ENCODE measurements at regions not wholly inside any gene's neighbourhood (a gene's known extent, or its start where the extent isn't known, plus 50 kb on each side); places are given as distances from the start of the nearest gene placed in this dataset.

GRCh38 chr10:29746080-29746797 lies 111.5 kb upstream of the SVIL start:
- peak; percentile 74 to 90 (median 82) for ATAC-seq
- H3K27ac ChIP-seq = peak overlapping the region; percentile 62
- H3K36me3 ChIP-seq (ENCODE audit: insufficient read depth in 1 of 2, low read depth in 1 of 2) = no peaks in the 10 kb centered on the region
- 10 to 13% (median 11%) methylated on average over 5 of the region's 5 CpGs for WGBS, 3 donors
- no peaks in the 10 kb centered on the region for H3K27me3 ChIP-seq (ENCODE audit: insufficient read depth in 3 of 3, low read length in 2 of 3)
- no peaks in the 10 kb centered on the region for H3K9me3 ChIP-seq
- TF ChIP-seq, protein P1, sequence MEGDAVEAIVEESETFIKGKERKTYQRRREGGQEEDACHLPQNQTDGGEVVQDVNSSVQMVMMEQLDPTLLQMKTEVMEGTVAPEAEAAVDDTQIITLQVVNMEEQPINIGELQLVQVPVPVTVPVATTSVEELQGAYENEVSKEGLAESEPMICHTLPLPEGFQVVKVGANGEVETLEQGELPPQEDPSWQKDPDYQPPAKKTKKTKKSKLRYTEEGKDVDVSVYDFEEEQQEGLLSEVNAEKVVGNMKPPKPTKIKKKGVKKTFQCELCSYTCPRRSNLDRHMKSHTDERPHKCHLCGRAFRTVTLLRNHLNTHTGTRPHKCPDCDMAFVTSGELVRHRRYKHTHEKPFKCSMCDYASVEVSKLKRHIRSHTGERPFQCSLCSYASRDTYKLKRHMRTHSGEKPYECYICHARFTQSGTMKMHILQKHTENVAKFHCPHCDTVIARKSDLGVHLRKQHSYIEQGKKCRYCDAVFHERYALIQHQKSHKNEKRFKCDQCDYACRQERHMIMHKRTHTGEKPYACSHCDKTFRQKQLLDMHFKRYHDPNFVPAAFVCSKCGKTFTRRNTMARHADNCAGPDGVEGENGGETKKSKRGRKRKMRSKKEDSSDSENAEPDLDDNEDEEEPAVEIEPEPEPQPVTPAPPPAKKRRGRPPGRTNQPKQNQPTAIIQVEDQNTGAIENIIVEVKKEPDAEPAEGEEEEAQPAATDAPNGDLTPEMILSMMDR (IDR thresholded peaks at IDR 0.05) = no peak
- intact Hi-C loops (cut with DNase I) = no loop called here
- no peak overlapping the region for H3K4me3 ChIP-seq
- DNase-seq = no peak
- H3K4me1 ChIP-seq = peaks cover 7% of the 10 kb centered on the region

DNA sequence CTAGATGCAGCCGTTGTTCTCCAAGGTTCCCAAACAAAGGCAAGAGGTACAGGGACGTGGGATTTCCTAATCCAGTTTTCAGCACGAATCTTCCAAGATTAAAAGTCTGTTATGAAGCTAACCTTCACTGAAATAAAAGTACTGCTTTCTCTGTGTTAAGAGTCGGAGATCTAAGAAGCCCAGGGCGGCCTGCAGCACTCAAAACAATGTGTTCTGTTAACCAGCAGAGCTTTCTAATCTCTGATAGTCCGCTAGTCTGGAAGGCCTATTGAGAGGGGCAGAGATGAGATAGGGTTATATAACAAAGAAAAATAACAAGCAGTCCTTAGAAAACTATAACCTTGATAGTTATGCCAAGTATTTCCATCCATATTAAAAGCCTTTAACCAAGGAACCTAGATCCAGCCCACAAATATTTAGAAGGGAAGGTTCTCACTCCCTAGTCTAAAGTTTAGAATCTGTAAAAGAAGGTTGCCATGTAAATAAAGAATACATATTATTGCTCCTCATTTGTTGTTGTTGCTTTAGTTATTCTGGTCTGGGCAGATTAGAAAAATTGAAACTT lies 106.3 kb upstream of the SVIL start:
- WGBS, 3 donors = 81 to 88% (median 82%) methylated on average over 6 of the region's 6 CpGs
- intact Hi-C loops (cut with DNase I) = no loop called here
- no peak for ATAC-seq
- TF ChIP-seq, protein P1 (IDR thresholded peaks at IDR 0.05) = no peak
- H3K4me3 ChIP-seq = no peak overlapping the region
- DNase-seq = no peak
- H3K9me3 ChIP-seq = no peaks in the 10 kb centered on the region
- peaks cover 4% of the 10 kb centered on the region for H3K4me1 ChIP-seq
- no peaks in the 10 kb centered on the region for H3K36me3 ChIP-seq (ENCODE audit: insufficient read depth in 1 of 2, low read depth in 1 of 2)
- H3K27me3 ChIP-seq (ENCODE audit: insufficient read depth in 3 of 3, low read length in 2 of 3) = no peaks in the 10 kb centered on the region
- H3K27ac ChIP-seq = no peak overlapping the region

DNA sequence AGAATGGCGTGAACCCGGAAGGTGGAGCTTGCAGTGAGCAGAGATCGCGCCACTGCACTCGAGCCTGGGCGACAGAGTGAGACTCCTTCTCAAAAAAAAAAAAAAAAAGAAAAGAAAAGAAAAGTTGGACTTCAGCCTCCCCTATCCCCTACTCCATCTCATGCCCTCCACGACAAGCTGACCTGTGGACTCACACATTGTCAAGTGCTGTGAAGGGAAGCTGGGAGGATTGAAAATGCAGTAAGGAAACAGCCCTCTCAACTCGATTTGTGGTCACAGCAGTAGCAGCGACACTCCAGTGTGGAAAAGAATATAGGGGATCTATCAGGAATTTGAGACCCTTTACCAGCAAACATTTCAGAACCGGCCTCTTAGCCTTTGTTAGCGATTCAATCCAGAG lies 103.6 kb upstream of the SVIL start:
- 94 to 98% (median 95%) methylated on average over 10 to 11 of the region's 11 CpGs for WGBS, 3 donors

GRCh38 chr10:29737074-29737593 lies 102.4 kb upstream of the SVIL start:
- H3K9me3 ChIP-seq = no peaks in the 10 kb centered on the region
- no peaks in the 10 kb centered on the region for H3K27me3 ChIP-seq (ENCODE audit: insufficient read depth in 3 of 3, low read length in 2 of 3)
- ATAC-seq = no peak
- peak overlapping the region; percentile 94 for H3K4me3 ChIP-seq
- peak overlapping the region; percentile 98 for H3K27ac ChIP-seq
- intact Hi-C loops (cut with DNase I) = loop anchor here (2.0 to 10.0 kb wide), 7 partner anchors 45 to 208 kb away; no protein-coding TSS in a partner anchor
- no peak for DNase-seq
- WGBS, 3 donors = 28 to 37% (median 31%) methylated on average over 20 to 27 of the region's 27 CpGs
- peaks cover 21% of the 10 kb centered on the region for H3K4me1 ChIP-seq
- peaks cover 0 to 3% of the 10 kb centered on the region in 2 donors for H3K36me3 ChIP-seq (ENCODE audit: insufficient read depth in 1 of 2, low read depth in 1 of 2)
- TF ChIP-seq, protein P1 (IDR thresholded peaks at IDR 0.05) = no peak

More for the DNA sequence above, 103.6 kb upstream of the SVIL start:
- Histone ChIP-seq H3K27me3 (ENCODE audit: insufficient read depth in 3 of 3, low read length in 2 of 3) (no peaks in the 10 kb centered on the region), H3K27ac (no peak overlapping the region), H3K4me1 (peaks cover 11% of the 10 kb centered on the region), H3K9me3 (no peaks in the 10 kb centered on the region), H3K36me3 (ENCODE audit: insufficient read depth in 1 of 2, low read depth in 1 of 2) (peaks cover 0 to 2% of the 10 kb centered on the region in 2 donors), H3K4me3 (no peak overlapping the region)
- no peak for ATAC-seq
- intact Hi-C loops (cut with DNase I) = loop anchor here (5.0 to 10.0 kb wide), 6 partner anchors 44 to 206 kb away; no protein-coding TSS in a partner anchor
- DNase-seq = no peak
- TF ChIP-seq, protein P1 (IDR thresholded peaks at IDR 0.05) = no peak
